ENCODE measurements at regions not wholly inside any gene's neighbourhood (a gene's known extent, or its start where the extent isn't known, plus 50 kb on each side); places are given as distances from the start of the nearest gene placed in this dataset.

DNA sequence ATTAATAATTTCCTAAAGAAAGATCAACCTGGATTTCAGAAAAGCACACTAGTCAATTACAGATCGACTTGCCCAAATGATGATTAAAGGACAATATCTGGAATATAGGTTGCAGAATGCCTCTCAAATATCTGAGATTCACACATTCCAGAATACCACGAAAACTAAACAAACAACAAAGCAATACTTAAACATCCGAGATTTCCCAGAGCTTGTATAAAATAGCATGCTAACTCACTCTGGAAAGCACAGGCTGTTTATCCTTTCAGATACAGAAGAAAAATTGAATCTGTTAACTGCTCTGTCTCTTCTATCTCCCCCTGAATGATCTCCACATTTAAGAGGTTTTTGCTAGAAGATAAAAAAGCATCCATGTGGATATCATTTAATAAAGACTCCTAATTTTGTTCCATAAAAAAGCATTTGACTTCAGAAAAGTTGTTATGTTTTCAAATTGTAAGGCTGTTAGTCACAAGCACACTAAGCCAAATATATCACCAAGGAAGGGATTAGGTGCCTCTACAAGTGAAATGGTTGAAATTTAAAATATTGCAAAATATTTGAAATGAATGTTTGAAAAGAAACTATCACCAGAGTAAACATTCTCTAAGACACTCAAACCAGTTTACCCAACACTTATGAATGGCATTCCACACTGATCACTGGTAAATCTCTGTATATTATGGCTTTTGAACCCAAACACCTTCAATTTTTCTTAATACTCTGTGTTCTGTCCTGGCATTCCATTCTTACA, 865.1 kb upstream of the ADAMTS5 start:
- no peak for DNase-seq

DNA sequence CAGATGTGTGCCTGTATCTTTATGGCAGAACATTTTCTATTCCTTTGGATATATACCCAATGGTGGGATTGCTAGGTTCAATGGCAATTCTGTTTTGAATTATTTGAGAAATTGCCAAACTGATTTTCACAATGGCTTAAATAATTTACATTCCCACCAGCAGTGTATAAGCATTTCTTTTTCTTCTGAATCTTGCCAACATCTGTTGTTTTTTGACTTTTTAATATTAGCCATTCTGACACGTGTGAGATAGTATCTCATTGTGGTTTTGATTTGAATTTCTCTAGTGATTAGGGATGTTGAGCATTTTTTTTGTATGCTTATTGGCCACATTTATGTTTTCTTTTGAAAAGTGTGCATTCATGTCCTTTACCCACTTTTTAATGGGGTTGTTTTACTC, 864.3 kb upstream of the ADAMTS5 start:
- DNase-seq, result no peak

DNA sequence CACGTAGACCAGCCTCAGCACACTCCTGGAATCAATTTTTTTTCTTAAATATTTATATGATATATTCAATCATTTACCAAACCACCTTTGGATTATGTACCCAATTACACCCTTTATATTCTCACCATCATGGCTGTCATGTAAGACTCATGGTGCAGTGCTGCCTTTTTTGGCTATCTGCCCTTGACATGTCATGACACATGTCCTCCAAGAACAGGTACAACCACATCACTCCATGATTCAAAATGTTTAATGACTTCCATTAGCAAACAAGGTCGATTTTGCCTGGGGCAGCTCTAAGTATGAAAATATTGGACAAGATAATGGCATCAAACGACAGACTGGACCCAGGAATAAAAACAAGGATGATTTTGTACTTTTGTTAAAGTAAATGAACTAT, 861.1 kb upstream of the ADAMTS5 start:
- DNase-seq, result no peak

DNA sequence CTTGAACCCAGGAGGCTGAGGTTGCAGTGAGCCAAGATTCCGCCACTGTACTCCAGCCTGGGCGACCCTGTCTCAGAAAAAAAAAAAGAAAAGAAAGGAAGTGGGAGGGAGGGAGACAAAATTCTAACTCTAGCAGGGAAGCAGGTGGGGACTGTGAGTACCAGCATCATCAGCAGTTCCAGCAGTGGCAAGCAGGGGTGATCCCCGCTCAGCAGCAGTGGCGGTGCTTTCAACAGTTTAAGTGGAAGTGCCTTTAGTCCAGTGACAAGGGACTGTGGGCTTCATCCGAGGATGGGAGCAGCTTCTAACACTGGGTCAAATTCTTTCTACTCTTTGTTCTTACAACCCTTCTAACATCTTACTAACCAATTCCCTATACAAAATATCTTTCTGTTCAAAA, 858.1 kb upstream of the ADAMTS5 start:
- no peak for DNase-seq

DNA sequence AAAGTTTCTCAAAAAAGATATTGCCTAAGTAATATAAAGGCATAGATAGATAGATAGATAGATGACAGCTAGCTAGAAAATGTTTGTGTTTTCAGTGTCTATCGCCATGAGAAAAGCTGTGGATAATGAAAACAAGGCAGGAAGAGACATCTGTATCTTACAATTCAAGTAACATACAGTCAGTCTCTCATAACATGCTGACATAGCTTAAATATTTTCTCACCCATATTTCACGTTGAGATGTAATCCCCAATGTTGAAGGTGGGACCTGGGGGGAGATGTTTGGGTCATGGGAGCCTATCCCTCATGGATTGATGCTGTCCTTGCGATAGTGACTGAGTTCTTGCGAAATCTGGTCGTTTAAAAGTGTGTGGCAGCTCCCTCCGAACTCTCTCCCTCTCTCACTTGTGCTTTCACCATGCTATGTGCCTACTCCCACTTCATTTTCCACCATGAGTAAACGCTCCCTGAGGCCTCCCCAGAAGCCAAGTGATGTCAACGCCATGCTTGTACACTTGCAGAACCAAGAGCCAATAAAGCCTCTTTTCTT, 856.8 kb upstream of the ADAMTS5 start:
- DNase-seq, result no peak

DNA sequence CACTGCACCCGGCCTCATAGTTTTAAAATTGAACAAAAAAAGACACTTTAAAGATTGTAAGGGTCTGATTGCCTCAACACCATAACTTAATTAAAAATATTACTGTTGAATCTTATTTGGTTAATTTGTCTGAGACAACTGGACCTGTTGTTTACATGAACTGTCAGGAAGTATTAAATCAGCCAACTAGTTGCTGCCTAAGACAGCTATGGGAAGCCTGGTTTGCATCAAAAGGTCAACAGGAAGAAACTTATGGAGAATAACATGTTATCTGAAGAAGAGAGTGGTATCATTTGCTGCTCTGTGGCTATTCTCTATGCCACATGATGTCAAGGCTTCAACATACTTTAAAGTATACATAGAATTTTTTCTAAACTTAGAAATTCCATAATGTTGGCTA, 853.5 kb upstream of the ADAMTS5 start:
- DNase-seq, result no peak

DNA sequence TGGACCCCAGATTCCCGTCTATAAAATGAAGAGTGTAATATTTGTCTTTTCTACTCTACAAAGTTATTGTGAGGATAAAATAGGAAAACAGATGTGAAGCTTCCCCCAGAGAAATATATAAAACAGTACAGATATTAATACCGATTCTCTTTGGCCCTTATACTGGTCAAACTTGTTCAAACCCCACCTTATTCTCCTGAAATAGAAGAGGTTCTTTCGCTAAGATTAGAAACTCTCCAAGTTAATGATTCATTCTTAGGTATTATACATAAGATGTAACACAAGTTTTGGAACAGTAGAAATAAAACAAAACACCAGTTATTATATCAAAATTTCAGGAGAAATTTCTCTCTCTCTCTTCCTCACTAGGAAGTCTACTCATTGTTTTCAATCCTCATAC, 852.4 kb upstream of the ADAMTS5 start:
- DNase-seq, result no peak

DNA sequence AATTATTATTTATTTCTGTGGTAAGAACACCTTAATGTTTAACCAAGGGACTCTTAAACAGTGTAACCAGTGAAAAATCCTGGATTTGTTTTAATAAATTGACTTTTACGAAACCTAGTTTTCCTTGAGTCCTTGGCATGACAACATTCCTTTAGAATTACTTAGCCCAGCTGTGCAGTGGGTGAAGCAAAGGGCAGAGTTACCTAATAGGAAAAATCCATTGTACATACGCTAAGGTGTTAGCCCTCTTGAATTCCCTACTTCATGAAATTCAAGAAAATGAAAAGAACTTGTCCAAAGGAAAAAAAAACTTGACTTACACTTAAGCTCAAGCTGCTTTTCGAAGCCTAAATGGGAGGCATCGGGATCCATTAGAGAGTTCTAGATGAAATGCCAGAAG, 852.0 kb upstream of the ADAMTS5 start:
- DNase-seq, result no peak

DNA sequence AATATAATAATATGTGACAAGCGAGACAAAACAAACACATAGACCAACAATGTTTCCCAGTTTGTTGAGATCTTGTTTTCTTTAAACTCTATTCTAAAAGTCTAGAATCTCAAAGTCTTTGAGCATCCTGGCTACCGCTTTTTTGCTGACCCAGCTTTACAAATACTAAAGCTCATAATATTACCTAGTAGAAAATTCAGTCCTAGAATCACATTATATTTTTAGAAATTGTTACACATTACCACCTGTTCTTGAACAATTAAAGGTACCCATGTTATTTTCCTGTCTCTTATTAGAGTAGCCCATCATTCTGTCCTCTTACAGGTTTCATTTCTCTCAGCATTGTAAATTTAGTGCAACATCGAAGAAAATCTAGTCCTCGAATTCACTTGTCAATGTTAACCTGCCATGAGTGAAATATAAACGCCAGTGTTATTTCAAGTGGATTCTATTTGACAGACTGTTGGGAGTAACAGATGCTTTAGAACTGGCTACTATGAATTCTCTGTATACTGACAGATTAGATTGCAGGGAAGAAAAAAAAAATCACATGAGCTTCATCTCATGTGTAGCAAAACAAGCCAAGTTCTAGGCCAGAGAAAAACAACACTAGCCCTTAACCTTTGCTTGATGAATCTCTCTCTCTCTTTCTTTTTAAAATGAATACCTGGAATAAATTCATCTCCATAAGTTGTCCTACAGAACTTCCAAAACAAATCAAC, 851.2 kb upstream of the ADAMTS5 start:
- no peak for DNase-seq

DNA sequence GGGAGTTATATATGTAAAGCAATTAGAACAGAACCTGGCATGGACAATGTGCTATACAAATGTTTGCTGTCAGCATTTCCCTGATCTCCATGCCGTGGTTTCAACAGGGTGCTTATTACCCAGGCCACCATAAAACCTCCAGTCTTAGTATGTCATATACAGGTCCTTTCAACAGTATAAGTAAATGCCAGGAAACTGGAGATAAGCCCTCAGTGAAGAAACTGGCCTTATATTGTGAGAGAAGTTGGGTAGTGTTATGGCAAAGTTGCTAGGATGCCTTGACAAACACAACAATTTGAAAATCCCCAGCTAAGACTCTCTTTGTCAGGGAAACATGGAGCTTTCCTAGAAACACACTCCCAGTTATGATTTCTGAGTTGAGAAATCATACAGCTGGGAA, 850.2 kb upstream of the ADAMTS5 start:
- DNase-seq, result no peak

DNA sequence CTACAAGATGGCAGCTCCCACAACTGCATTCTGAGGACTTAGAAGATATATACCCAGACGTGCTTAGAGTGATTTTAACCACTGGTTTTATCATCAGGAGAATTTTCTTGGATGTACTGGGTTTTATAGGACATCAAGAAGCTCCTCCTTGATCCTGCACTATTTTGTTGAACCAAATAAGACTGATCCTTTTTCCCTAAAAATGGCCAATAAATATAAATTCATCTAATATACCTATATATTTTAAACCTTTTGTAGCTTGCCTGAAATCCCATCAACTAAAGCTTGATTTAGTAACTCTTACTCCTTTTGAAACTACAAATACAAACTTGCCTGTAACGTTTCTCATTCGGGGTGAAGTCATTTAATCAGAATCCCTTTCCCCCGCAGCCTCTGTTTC, 849.4 kb upstream of the ADAMTS5 start:
- no peak for DNase-seq

DNA sequence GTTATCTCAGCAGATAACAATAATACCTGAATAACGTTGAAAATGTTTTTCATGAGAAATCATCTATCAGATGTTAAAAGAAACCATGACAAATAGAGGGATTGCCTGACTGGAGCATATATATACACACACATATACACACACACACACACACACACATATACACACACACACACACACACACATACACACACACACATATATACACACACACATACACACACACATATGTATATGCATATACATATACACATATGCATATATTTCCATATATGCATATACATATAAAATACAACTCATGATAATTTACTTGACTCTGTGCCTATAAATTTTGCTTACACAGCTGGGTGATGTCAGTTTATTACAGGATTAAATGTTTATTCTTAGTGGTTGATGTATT, 847.3 kb upstream of the ADAMTS5 start:
- DNase-seq, result no peak

DNA sequence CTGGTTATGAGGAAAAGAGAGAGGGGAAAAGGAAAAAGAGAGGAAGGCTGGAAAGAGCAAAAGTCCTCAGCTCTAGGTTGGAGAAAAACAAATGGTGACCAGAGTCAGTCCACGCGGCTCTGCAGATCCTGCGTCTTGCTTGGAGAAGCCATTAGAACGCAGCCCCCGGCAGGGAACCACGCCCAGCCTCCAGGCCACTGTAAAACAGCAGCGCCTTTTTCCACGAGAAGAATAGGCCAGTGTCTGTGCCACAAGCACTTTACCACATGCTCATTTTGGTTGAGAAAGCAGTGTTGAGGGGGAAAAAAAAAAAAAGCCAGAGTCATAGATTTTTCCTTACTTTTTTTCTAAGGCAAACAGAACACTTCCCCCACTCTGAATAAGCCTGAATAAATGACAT, 846.9 kb upstream of the ADAMTS5 start:
- no peak for DNase-seq

DNA sequence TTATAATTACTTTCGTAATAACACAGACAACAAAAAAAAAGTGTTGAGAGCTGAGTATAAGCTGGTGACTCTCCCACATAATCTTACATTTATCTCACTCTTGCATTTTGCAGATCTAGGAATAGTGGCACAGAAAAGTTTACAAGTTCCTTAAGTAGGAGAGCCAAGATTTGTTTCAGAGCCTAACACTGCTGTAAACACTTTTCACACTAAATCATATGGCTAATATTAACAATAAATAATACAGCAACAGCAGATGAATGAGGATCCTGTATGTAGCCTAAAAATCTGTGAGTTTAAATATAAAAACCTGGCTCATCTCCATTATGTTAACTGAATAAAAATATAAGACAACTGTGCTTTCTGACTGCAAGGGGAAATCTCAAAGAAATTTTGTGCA, 846.5 kb upstream of the ADAMTS5 start:
- DNase-seq, result no peak

DNA sequence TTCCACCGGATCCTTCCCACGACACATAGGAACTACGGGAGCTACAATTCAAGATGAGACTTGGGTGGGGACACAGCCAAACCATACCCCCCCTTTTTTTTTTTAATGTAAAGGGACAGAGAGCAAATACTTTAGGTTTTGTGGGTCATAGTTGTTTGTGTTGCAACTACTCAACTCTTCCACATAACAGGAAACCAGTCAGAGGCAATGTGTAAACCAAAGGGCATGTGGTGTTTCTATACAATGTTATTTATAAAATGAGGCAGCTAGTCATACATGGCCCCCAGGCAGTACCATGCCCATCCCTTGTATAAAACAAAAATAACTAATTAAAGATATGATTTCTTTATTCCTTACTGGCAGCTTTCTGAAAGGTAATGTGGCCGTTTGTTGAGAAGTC, 845.4 kb upstream of the ADAMTS5 start:
- DNase-seq, result no peak

DNA sequence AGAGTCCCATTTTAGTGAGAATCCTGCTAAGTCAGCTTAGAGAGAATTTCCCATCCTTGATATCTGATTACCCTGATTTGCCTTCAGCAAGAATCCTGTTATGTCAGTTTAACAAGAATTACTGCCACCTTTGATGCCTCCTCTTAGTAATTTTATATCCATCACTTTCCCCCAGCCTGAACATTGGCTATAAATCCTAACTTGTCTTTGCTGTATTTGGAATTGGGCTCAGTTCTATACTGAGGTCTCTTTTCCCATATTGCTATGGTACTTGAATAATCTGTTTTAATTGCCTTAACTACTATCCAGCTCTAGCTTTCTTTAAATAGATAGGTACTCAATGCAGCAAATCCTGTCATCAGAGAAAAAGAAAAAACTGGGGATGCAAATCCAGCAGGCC, 842.0 kb upstream of the ADAMTS5 start:
- no peak for DNase-seq

DNA sequence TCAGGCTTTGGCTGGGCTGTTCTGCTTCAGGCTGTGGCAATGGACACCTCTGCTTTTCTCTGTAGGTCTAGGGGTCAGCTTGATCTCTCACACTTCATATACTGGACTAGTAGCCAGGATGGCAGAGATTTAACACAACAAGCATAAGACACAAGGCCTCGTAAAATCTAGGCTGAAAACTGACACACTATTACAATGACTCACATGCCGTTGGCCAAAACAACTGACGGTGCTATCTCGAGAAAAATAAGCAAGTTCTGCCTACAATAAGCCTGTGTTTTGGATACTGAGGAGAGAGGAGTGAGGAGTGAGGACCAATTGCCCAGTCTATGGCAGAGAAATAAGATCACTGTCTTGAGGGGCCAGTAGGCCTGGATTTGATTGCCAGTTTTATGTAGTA, 840.7 kb upstream of the ADAMTS5 start:
- DNase-seq, result no peak

DNA sequence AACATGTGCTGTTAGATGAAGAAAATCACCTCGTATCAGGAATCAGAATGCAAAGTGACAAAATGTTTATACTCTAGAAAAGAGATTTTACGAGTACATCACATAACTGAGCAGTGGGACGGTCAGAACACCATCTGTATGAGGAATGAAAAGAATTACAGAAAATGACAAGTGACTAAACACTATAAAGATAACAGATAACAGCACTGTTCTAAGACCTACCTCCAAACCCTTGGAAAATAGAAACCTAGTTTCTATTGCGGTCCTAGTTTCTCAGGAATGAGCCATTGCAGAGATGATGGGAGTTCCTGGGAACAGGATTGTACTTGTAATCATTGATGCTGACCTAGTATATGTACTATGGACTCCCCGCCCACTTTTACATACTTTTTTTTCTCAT, 839.4 kb upstream of the ADAMTS5 start:
- no peak for DNase-seq

DNA sequence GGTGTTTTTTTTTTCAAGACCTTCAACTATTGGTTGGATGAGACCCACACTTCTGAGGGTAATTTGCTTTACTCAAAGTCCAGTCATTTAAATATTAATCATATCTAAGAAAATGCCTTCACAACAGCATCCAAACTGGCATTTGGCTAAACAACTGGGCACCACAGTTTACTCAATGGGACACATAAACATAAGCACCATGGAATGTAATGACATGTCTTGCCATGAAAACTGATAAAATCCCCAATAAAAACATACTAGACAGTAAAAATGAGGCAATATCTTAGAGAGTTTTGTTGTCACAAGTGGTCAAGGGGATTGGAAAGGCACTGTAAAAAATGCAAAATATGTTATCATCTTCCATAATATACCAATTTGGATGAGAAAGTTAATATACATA, 838.8 kb upstream of the ADAMTS5 start:
- DNase-seq, result no peak

DNA sequence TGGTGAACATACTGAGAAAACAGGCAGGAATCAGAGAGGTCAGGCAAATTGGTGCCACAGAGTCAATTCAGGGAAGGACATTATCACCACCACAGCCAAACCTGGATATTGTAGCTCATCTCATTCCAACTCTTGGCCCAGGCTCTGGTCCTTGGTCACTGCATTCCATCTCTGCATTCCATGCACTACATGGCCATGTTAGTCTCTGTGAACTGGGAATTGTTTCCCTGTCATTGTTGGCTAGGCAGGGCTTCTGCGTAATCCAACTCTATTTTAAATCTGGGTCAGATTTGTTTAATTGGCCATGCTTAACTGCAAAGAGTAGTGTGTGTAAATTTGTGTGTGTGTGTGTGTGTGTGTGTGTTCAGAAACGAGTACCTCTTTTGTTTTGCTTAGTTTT, 837.6 kb upstream of the ADAMTS5 start:
- no peak for DNase-seq

DNA sequence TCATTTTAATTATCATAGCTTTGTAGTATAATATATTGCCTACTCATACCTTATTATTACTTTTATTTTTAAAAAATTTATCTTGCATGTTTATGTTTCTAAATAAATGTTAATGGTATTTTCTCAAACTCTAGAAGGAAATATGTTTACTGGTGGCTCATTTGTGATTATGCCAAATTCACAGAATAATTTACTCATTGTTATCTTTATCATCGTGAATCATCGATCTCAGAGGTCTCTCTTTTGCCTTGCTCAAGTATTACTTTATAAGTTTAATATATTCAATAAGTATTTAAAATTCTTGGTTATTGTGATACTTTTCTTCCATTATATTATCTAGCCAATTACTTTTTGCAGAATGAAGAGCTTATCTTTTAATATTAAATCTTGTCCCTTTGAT, 836.7 kb upstream of the ADAMTS5 start:
- no peak for DNase-seq

DNA sequence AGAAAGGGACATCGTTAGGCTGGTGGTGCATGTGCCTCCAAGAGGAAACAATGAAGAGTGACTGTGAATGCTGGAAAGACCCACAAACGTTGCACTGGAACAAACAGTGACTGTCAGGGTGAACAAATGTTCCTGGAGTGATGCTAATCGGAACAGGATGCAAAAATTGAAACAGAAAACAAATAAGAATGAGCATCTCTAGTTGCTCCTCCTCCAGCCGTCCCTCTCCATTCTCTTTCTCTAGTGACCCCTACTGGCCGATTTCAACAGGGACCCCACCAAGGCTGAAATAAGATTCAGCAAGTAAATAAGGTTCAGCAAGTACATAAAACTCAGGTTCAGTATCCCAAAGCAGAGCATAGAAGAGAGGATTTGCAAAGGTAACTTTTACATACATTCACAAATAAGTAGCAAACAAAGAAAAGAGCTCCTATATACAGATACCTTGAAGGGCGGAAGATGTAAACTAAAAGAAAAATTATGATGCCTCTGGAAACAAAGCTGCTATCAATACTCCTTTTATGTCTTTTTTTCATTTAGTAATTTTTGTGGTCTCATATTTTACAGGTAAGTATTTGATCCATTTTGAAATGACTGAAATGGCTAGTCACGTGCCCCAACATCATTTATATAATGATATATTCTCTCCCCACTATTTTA, 836.1 kb upstream of the ADAMTS5 start:
- peak; percentile 8 to 10 for DNase-seq

DNA sequence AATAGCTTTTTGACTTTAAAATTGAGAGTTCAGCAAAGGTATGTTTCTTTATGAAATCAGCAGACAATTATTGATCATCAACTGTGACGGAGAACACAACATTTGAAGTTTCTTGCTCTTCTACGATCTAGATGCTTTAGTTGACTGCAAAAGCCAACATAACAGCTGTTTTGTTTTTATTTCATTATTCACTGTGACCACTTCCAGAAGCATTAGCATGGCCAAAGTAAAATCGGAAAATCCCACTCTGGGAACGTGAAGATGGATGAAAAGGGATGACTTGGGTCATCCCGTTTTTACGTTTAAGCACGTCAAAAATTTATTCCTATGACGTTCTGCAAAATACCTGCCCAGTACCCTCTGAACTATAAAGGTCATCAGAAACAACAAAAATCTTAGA, 833.0 kb upstream of the ADAMTS5 start:
- DNase-seq, result no peak

DNA sequence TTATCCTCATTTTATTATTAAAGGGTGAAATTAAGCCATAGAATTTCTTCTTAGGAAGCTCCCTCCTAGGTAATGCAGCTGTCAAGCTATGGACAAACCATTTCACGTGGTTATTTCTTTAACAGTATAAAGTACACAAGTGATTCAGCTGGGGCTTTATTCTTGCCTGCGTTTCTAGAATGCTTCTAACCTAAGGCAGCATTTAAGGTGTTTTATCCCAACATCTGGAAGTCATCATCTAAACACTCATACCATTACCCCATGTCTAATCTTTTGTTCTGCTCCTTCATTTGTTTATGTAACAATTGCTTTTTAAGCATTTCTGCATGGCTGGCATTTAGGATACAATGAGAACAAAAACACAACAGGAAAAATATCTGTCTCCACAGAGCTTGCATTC, 829.2 kb upstream of the ADAMTS5 start:
- no peak for DNase-seq
